WERI-Rb-1 (cell line): ENCODE measurements at regions not wholly inside any gene's neighbourhood (a gene's known extent, or its start where the extent isn't known, plus 50 kb on each side); places are given as distances from the start of the nearest gene placed in this dataset.

Experiments used
- DNase-seq: peaks from one replicate; pipeline ENCODE4 v3.0.0-alpha.2; 2020
- H3K27ac ChIP-seq: fragments of 250-450 bp; sonication (Bioruptor Pico); 2 replicates; pipeline ENCODE4 v1.5.1; 2020; ENCODE audit warnings: mild to moderate bottlenecking, moderate library complexity
- H3K27me3 ChIP-seq: fragments of 250-450 bp; sonication (Bioruptor Pico); 2 replicates; pipeline ENCODE4 v1.5.1; 2021; ENCODE audit warnings: mild to moderate bottlenecking, low read depth, moderate library complexity; ENCODE audit not compliant: insufficient read depth, severe bottlenecking
- H3K36me3 ChIP-seq: fragments of 250-450 bp; sonication (Bioruptor Pico); 2 replicates; pipeline ENCODE4 v1.5.1; 2020; ENCODE audit warnings: mild to moderate bottlenecking, moderate library complexity
- H3K4me3 ChIP-seq: 2 replicates; pipeline ENCODE4 v1.5.1; 2011; ENCODE audit warnings: low read depth, mild to moderate bottlenecking, control low read depth, low read length
- H3K9me3 ChIP-seq: fragments of 250-450 bp; sonication (Bioruptor Pico); 2 replicates; pipeline ENCODE4 v1.5.1; 2021; ENCODE audit warnings: mild to moderate bottlenecking, moderate library complexity; ENCODE audit not compliant: severe bottlenecking
- TF ChIP-seq, protein P1 (sequence below): IDR thresholded peaks from 2 replicates; pipeline ENCODE4 v1.5.1; 2011; ENCODE audit warnings: low read depth, mild to moderate bottlenecking, control low read depth, inconsistent platforms, low read length

DNA sequence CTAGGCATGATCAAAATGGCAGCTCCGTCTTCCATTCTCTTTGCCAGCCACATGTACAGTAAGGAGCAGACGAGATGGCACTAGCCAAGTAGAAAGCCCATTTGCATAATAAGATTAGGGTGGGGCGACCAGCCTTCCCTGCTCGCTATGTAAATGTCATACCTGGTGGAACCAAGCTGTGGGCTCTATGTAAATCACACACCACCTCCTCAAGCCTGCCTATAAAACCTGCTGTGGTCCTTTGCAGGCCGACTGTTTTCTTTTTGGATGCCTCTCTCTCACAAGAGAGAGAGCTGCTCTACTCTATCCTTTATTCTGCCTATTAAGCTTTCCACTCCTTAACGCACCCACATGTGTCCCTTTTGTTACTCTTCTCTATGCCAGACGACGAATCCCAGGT lies 1472.7 kb downstream of the ARAP2 start:
- no peaks in the 10 kb centered on the region for H3K27me3 ChIP-seq
- no peak overlapping the region for H3K4me3 ChIP-seq
- TF ChIP-seq, protein P1, sequence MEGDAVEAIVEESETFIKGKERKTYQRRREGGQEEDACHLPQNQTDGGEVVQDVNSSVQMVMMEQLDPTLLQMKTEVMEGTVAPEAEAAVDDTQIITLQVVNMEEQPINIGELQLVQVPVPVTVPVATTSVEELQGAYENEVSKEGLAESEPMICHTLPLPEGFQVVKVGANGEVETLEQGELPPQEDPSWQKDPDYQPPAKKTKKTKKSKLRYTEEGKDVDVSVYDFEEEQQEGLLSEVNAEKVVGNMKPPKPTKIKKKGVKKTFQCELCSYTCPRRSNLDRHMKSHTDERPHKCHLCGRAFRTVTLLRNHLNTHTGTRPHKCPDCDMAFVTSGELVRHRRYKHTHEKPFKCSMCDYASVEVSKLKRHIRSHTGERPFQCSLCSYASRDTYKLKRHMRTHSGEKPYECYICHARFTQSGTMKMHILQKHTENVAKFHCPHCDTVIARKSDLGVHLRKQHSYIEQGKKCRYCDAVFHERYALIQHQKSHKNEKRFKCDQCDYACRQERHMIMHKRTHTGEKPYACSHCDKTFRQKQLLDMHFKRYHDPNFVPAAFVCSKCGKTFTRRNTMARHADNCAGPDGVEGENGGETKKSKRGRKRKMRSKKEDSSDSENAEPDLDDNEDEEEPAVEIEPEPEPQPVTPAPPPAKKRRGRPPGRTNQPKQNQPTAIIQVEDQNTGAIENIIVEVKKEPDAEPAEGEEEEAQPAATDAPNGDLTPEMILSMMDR, result no peak
- H3K9me3 ChIP-seq, result no peaks in the 10 kb centered on the region
- DNase-seq, result no peak
- H3K27ac ChIP-seq, result no peak overlapping the region
- no peaks in the 10 kb centered on the region for H3K36me3 ChIP-seq

GRCh38 chr4:34790131-34790530 lies 1454.2 kb downstream of the ARAP2 start:
- H3K36me3 ChIP-seq, result no peaks in the 10 kb centered on the region
- H3K27ac ChIP-seq, result no peak overlapping the region
- no peak overlapping the region for H3K4me3 ChIP-seq
- H3K9me3 ChIP-seq, result no peaks in the 10 kb centered on the region
- TF ChIP-seq, protein P1, result no peak
- no peaks in the 10 kb centered on the region for H3K27me3 ChIP-seq
- no peak for DNase-seq

DNA sequence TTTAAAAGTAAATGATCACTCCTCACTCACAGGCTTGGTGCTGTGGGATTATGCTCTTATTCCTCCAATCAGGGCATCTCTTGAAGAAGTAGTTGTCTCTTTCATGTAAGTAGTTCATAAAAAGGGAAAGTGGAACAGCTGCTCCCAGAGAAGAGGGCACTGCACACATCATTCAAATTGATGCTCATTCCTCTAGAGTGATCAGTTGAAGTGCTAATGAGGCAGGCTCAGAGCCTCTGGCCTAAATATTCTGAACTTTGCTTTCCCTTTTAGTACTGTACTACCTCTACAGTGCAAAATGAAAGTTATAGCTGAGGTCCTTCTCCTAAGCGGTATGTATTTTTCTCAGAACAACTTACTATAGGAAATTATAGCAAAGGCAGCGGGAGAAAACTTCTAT lies 1453.1 kb downstream of the ARAP2 start:
- TF ChIP-seq, protein P1, result no peak
- Histone ChIP-seq H3K27me3 (no peaks in the 10 kb centered on the region), H3K27ac (no peak overlapping the region), H3K36me3 (no peaks in the 10 kb centered on the region), H3K9me3 (no peaks in the 10 kb centered on the region), H3K4me3 (no peak overlapping the region)
- no peak for DNase-seq

GRCh38 chr4:34800953-34801352 lies 1443.4 kb downstream of the ARAP2 start:
- Histone ChIP-seq H3K4me3 (no peak overlapping the region), H3K27ac (no peak overlapping the region), H3K9me3 (no peaks in the 10 kb centered on the region), H3K36me3 (no peaks in the 10 kb centered on the region), H3K27me3 (no peaks in the 10 kb centered on the region)
- no peak for DNase-seq
- TF ChIP-seq, protein P1, result no peak

DNA sequence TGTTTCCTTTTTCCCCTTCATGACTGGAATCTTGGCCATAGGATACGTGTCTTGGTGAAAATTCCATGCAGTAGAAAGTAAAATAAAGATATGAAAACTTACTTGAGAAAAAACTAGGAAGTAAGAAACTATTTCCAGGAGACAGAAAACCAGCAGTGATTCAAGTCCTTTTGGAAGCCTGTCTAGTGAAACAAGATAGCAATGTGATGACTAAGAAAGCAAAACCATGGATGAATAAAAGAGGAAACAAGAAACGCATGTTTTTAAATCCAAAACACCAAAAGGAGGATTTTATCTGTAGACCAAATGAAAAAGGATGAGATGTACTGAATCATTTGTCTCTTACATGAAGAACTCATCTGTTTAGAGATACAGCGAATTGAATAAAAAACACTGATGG lies 1430.0 kb downstream of the ARAP2 start:
- H3K4me3 ChIP-seq, result no peak overlapping the region
- no peaks in the 10 kb centered on the region for H3K9me3 ChIP-seq
- TF ChIP-seq, protein P1, result no peak
- H3K36me3 ChIP-seq, result no peaks in the 10 kb centered on the region
- no peak for DNase-seq
- H3K27ac ChIP-seq, result no peak overlapping the region
- no peaks in the 10 kb centered on the region for H3K27me3 ChIP-seq

DNA sequence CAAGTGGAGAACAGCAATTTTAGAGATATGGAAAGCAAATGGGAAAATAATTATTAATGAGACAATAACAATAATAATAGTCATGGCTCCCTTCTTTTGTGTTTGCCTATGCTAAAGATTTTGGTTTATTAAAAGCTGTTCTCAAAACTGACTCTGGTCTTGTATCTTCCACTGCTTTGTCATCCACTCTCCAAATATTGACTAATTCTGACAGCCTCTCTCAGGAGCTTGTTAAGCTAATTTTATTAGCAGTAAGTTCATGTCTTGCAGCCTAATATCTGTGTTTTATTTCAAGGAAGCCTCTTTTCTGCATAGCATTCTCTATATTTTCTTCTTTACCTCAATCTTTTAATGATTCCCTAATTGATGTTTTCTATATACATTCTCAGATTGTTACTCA lies 1419.8 kb downstream of the ARAP2 start:
- H3K9me3 ChIP-seq, result no peaks in the 10 kb centered on the region
- H3K36me3 ChIP-seq, result no peaks in the 10 kb centered on the region
- no peak overlapping the region for H3K4me3 ChIP-seq
- no peaks in the 10 kb centered on the region for H3K27me3 ChIP-seq
- H3K27ac ChIP-seq, result no peak overlapping the region
- TF ChIP-seq, protein P1, result no peak
- no peak for DNase-seq
